Activated CD8-positive, alpha-beta T cell treated with anti-CD3 and anti-CD28 coated beads for 36 hours (primary cell): ENCODE measurements at regions not wholly inside any gene's neighbourhood (a gene's known extent, or its start where the extent isn't known, plus 50 kb on each side); places are given as distances from the start of the nearest gene placed in this dataset.

Experiments used
- ATAC-seq: fragments of 200-7000 bp; cut with Tn5 transposase; one replicate; pipeline ENCODE4 v1.10.0; 2021; ENCODE audit warnings: mild to moderate bottlenecking, moderate library complexity
- CTCF ChIA-PET: fragments of 350-600 bp; sonication (Branson Sonifier 250); formaldehyde crosslinking; loops from one replicate; lab custom pipeline; 2021; ENCODE audit warnings: antibody characterized with exemption; lab: Charles Lee
- POLR2A ChIA-PET: fragments of 350-600 bp; sonication (Branson Sonifier 250); formaldehyde crosslinking; loops from one replicate; lab custom pipeline; 2021; ENCODE audit warnings: antibody characterized with exemption; lab: Charles Lee
- DNase-seq: peaks from one replicate; pipeline ENCODE4 v3.0.0-alpha.2; 2020
- H3K27ac Mint-ChIP-seq: one replicate; pipeline ENCODE4 v1.8.0; 2021; ENCODE audit warnings: mild to moderate bottlenecking, mixed read lengths
- H3K27me3 Mint-ChIP-seq: one replicate; pipeline ENCODE4 v1.8.0; 2021; ENCODE audit warnings: mixed read lengths
- H3K36me3 Mint-ChIP-seq: one replicate; pipeline ENCODE4 v1.8.0; 2021; ENCODE audit warnings: low read depth, mixed read lengths
- H3K4me1 Mint-ChIP-seq: one replicate; pipeline ENCODE4 v1.8.0; 2021; ENCODE audit warnings: low read depth, mixed read lengths
- H3K4me3 Mint-ChIP-seq: one replicate; pipeline ENCODE4 v1.8.0; 2021; ENCODE audit warnings: mild to moderate bottlenecking, moderate library complexity, mixed read lengths
- H3K9me3 Mint-ChIP-seq: one replicate; pipeline ENCODE4 v1.8.0; 2021; ENCODE audit warnings: mixed read lengths
- intact Hi-C: fragments of 100-400 bp; cut with micrococcal nuclease; formaldehyde crosslinking; loops from one replicate; pipeline ENCODE4 v1.10.0; 2022
- TF ChIP-seq, protein P1 (sequence below): fragments of 200-600 bp; IDR thresholded peaks from one replicate; pipeline ENCODE4 v1.8.0; 2022; ENCODE audit warnings: antibody characterized with exemption, mild to moderate bottlenecking

- H3K9me3 Mint-ChIP-seq: no peaks in the 10 kb centered on the region
- no peak overlapping the region for H3K27ac Mint-ChIP-seq
- TF ChIP-seq, protein P1, sequence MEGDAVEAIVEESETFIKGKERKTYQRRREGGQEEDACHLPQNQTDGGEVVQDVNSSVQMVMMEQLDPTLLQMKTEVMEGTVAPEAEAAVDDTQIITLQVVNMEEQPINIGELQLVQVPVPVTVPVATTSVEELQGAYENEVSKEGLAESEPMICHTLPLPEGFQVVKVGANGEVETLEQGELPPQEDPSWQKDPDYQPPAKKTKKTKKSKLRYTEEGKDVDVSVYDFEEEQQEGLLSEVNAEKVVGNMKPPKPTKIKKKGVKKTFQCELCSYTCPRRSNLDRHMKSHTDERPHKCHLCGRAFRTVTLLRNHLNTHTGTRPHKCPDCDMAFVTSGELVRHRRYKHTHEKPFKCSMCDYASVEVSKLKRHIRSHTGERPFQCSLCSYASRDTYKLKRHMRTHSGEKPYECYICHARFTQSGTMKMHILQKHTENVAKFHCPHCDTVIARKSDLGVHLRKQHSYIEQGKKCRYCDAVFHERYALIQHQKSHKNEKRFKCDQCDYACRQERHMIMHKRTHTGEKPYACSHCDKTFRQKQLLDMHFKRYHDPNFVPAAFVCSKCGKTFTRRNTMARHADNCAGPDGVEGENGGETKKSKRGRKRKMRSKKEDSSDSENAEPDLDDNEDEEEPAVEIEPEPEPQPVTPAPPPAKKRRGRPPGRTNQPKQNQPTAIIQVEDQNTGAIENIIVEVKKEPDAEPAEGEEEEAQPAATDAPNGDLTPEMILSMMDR: no peak
- no peaks in the 10 kb centered on the region for H3K4me1 Mint-ChIP-seq
- no peaks in the 10 kb centered on the region for H3K36me3 Mint-ChIP-seq
- peaks cover 3% of the 10 kb centered on the region for H3K27me3 Mint-ChIP-seq
- ATAC-seq (no peak), DNase-seq (no peak)
- intact Hi-C loops: no loop called here
- no peak overlapping the region for H3K4me3 Mint-ChIP-seq
- POLR2A ChIA-PET: no interaction called here
- CTCF ChIA-PET: no interaction called here
These were observed 141.8 kb downstream of the CTH start for GRCh38 chr1:70552662-70553566.

DNA sequence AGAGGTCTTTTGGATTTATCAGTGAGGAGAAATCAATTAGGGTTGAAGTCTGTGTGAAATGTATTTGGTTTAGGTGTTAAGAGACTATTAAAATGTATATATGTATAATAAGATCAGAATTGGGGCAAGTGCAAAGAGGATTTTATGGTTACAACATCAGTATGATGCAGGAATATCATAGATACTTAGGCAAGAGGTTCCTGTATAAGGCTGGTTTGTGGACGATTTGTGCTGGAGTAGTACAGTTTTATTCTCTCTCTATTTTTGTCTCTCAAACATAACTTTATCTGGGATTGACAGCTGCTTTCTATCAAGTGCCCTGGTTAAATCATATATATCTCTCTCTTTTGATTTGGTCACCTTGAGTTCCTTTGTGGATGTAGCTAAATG, 142.5 kb downstream of the CTH start:
- ChIA-PET POLR2A (no interaction called here), CTCF (no interaction called here)
- Mint-ChIP-seq H3K27me3 (peaks cover 1% of the 10 kb centered on the region), H3K9me3 (no peaks in the 10 kb centered on the region), H3K4me3 (no peak overlapping the region), H3K27ac (no peak overlapping the region), H3K36me3 (no peaks in the 10 kb centered on the region), H3K4me1 (no peaks in the 10 kb centered on the region)
- DNase-seq (no peak), ATAC-seq (no peak)
- intact Hi-C loops: no loop called here
- TF ChIP-seq, protein P1: no peak

DNA sequence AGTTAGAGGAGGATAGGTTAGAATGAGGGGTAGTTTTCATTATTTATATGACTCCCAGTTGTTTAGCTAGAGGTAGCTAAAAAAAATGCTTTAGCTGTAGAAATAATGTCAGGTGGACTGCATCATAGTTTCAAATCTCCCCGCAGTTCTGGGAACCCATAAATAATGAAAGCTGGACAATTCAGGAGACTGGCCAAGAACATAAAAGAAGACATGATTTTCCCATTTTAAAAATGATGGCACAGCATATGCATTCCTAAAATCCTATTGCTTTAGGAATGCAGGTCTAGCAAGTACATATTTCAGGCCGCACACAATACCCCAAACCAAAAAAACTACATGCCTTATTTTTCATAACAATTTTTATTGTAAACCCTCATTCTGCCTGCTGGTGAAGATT, 143.3 kb downstream of the CTH start:
- POLR2A ChIA-PET: no interaction called here
- H3K4me1 Mint-ChIP-seq: no peaks in the 10 kb centered on the region
- CTCF ChIA-PET: no interaction called here
- ATAC-seq: no peak
- no peaks in the 10 kb centered on the region for H3K9me3 Mint-ChIP-seq
- TF ChIP-seq, protein P1: no peak
- H3K27me3 Mint-ChIP-seq: peaks cover 1% of the 10 kb centered on the region
- no peaks in the 10 kb centered on the region for H3K36me3 Mint-ChIP-seq
- no peak overlapping the region for H3K4me3 Mint-ChIP-seq
- H3K27ac Mint-ChIP-seq: no peak overlapping the region
- DNase-seq: no peak
- intact Hi-C loops: no loop called here

- DNase-seq (no peak), ATAC-seq (no peak)
- TF ChIP-seq, protein P1: no peak
- no peaks in the 10 kb centered on the region for H3K9me3 Mint-ChIP-seq
- no peaks in the 10 kb centered on the region for H3K4me1 Mint-ChIP-seq
- no peaks in the 10 kb centered on the region for H3K36me3 Mint-ChIP-seq
- peaks cover 1% of the 10 kb centered on the region for H3K27me3 Mint-ChIP-seq
- H3K27ac Mint-ChIP-seq: no peak overlapping the region
- no peak overlapping the region for H3K4me3 Mint-ChIP-seq
- intact Hi-C loops: no loop called here
- ChIA-PET CTCF (no interaction called here), POLR2A (no interaction called here)
These were observed 145.5 kb downstream of the CTH start for GRCh38 chr1:70556541-70556940.

- intact Hi-C loops: no loop called here
- Mint-ChIP-seq H3K36me3 (no peaks in the 10 kb centered on the region), H3K27me3 (peaks cover 7% of the 10 kb centered on the region), H3K27ac (no peak overlapping the region), H3K4me3 (no peak overlapping the region), H3K4me1 (no peaks in the 10 kb centered on the region), H3K9me3 (no peaks in the 10 kb centered on the region)
- ATAC-seq (no peak), DNase-seq (no peak)
- TF ChIP-seq, protein P1: no peak
- ChIA-PET POLR2A (no interaction called here), CTCF (no interaction called here)
These were observed 156.1 kb downstream of the CTH start for GRCh38 chr1:70567167-70567566.
